Lung (tissue), 11 donors: ENCODE measurements at regions not wholly inside any gene's neighbourhood (a gene's known extent, or its start where the extent isn't known, plus 50 kb on each side); places are given as distances from the start of the nearest gene placed in this dataset.

Experiments
- ATAC-seq: fragments of 200-7000 bp; cut with Tn5 transposase; one replicate; pipeline ENCODE4 v1.9.1; 2020; ENCODE audit warnings: moderate number of reproducible peaks; ENCODE audit not compliant: insufficient read depth, low FRiP score
- DNase-seq, 3 donors: peaks; one replicate each; pipeline ENCODE4 v3.0.0-alpha.2; 2013 to 2017
- H3K27ac ChIP-seq, 2 donors: one replicate each; pipeline ENCODE4 v1.5.1; 2013; ENCODE audit warnings: mild to moderate bottlenecking in 2 of 2, moderate library complexity in 2 of 2, control low read depth in 1 of 2, inconsistent platforms in 1 of 2, low read depth in 1 of 2, low read length in 1 of 2
- H3K27me3 ChIP-seq, 3 donors: one replicate each; pipeline ENCODE4 v1.5.1; 2013; ENCODE audit warnings: low read length in 2 of 3; ENCODE audit not compliant: control insufficient read depth in 3 of 3, insufficient read depth in 3 of 3
- H3K36me3 ChIP-seq, 4 donors: one replicate each; pipeline ENCODE4 v1.5.1; 2013; ENCODE audit warnings: low read length in 4 of 4, mild to moderate bottlenecking in 1 of 4, moderate library complexity in 1 of 4; ENCODE audit not compliant: control insufficient read depth in 4 of 4, insufficient read depth in 4 of 4
- H3K4me1 ChIP-seq, 5 donors: one replicate each; pipeline ENCODE4 v1.5.1; 2013; ENCODE audit warnings: low read length in 5 of 5, mild to moderate bottlenecking in 2 of 5, moderate library complexity in 1 of 5; ENCODE audit not compliant: control insufficient read depth in 5 of 5, insufficient read depth in 5 of 5
- H3K4me3 ChIP-seq: one replicate; pipeline ENCODE4 v1.5.1; 2013; ENCODE audit warnings: mild to moderate bottlenecking, control low read depth, moderate library complexity
- H3K9ac ChIP-seq, 2 donors: one replicate each; pipeline ENCODE4 v1.5.1; 2013; ENCODE audit warnings: low read length in 2 of 2, control low read depth in 1 of 2; ENCODE audit not compliant: insufficient read depth in 1 of 2
- H3K9me3 ChIP-seq, 4 donors: one replicate each; pipeline ENCODE4 v1.5.1; 2013; ENCODE audit warnings: low read length in 3 of 4, mild to moderate bottlenecking in 1 of 4, moderate library complexity in 1 of 4; ENCODE audit not compliant: control insufficient read depth in 4 of 4, insufficient read depth in 3 of 4
- WGBS, 2 donors: extraction: QIAGEN DNeasy Blood & Tissue Kit; methylation state at CpG; one replicate each; pipeline ENCODE4 v1.1.7; 2013; 5-methylcytosine and 5-hydroxymethylcytosine counted together
- TF ChIP-seq, protein P1 (sequence below): IDR thresholded peaks from 2 replicates; pipeline ENCODE4 v1.5.1; 2012; ENCODE audit warnings: mild to moderate bottlenecking; ENCODE audit errors: control extremely low read depth, extremely low read depth
- donor health status: control.
- donor health status: control.
- donor health status: Bipolar disorder and iron deficiency.
- donor health status: healthy.
- donor health status: DM: yes; HTN: yes; CAD: no.

- H3K9me3 ChIP-seq, result no peaks in the 10 kb centered on the region
- no peak overlapping the region for H3K9ac ChIP-seq
- no peak overlapping the region for H3K27ac ChIP-seq
- H3K36me3 ChIP-seq, result no peaks in the 10 kb centered on the region
- ATAC-seq (no peak), DNase-seq (no peak)
- no peak overlapping the region for H3K4me3 ChIP-seq
- WGBS, 2 donors, result 89 to 90% methylated on average over 3 of the region's 3 CpGs
- H3K27me3 ChIP-seq, result no peaks in the 10 kb centered on the region
- H3K4me1 ChIP-seq, result no peaks in the 10 kb centered on the region
- TF ChIP-seq, protein P1, sequence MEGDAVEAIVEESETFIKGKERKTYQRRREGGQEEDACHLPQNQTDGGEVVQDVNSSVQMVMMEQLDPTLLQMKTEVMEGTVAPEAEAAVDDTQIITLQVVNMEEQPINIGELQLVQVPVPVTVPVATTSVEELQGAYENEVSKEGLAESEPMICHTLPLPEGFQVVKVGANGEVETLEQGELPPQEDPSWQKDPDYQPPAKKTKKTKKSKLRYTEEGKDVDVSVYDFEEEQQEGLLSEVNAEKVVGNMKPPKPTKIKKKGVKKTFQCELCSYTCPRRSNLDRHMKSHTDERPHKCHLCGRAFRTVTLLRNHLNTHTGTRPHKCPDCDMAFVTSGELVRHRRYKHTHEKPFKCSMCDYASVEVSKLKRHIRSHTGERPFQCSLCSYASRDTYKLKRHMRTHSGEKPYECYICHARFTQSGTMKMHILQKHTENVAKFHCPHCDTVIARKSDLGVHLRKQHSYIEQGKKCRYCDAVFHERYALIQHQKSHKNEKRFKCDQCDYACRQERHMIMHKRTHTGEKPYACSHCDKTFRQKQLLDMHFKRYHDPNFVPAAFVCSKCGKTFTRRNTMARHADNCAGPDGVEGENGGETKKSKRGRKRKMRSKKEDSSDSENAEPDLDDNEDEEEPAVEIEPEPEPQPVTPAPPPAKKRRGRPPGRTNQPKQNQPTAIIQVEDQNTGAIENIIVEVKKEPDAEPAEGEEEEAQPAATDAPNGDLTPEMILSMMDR, result no peak
Measured at GRCh38 chr3:6504834-6505233, 356.1 kb upstream of the GRM7 start.

DNA sequence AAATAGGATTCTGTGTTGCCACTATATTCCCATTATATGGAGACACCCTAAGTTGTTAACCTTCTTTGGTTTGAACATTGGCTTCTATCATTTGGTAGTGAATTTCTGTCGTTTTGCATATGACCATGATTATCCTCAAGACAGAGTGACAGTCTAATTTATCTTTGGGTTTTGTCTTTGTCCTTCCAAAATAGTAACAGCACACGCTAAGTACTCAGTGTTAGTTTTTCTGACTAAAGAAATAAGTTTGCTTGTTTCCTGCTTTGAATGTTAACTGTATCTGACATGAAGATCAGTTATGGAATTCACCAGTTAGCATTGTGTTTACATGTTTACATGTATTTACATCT lies 352.5 kb upstream of the GRM7 start:
- Histone ChIP-seq H3K4me3 (no peak overlapping the region), H3K9me3 (no peaks in the 10 kb centered on the region), H3K27ac (no peak overlapping the region), H3K36me3 (no peaks in the 10 kb centered on the region), H3K9ac (no peak overlapping the region), H3K27me3 (no peaks in the 10 kb centered on the region), H3K4me1 (no peaks in the 10 kb centered on the region)
- WGBS, 2 donors, result 69 to 82% methylated on average over 2 of the region's 2 CpGs
- DNase-seq, result no peak
- ATAC-seq, result no peak
- TF ChIP-seq, protein P1, result no peak

DNA sequence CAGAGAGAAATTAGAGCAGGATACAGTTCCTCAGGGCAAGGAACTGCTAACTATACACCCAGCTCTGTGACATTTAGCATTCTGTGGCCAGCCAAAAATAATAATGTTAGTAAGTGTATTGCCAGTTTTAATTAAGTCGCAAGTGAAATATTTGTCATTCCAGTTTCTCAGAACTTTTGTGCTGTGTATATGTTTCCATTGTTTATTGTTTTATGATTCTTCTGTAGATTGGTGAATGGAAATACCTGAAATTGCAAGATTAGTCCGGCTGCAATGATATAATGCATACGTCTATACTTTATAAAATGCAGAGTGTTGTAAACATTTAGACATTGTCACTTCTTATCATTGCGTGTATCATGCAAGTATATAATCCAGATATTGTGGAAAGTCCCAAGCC lies 351.3 kb upstream of the GRM7 start:
- WGBS, 2 donors, result 76 to 78% methylated on average over 4 of the region's 4 CpGs

DNA sequence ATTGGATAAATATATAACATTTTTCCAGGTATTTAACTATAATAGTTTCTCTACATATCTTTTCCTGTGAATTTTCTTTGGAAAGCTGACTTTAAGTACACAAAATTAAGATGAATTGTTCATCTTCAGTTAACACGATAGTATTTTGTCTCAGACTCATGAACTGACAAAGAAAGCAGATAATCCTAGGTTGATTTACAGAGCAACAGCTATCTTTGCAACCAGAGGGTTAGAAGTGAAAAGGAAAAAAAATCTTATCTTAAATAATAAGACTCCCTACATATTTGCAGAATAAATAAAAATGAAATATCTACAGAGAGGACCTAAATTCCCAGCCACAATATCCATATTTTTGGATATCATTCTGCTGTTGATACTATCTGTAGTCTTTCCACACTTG lies 350.2 kb upstream of the GRM7 start:
- H3K27ac ChIP-seq, result no peak overlapping the region
- no peak overlapping the region for H3K4me3 ChIP-seq
- TF ChIP-seq, protein P1, result no peak
- H3K4me1 ChIP-seq, result peaks cover 0 to 1% (median 0%) of the 10 kb centered on the region in 5 donors
- no peak overlapping the region for H3K9ac ChIP-seq
- H3K36me3 ChIP-seq, result no peaks in the 10 kb centered on the region
- no peak for ATAC-seq
- 73 to 89% methylated on average over 1 of the region's 1 CpG for WGBS, 2 donors
- no peaks in the 10 kb centered on the region for H3K9me3 ChIP-seq
- no peak for DNase-seq
- H3K27me3 ChIP-seq, result no peaks in the 10 kb centered on the region

More for the DNA sequence above, 351.3 kb upstream of the GRM7 start:
- Histone ChIP-seq H3K36me3 (no peaks in the 10 kb centered on the region), H3K27ac (no peak overlapping the region), H3K4me1 (no peaks in the 10 kb centered on the region), H3K27me3 (no peaks in the 10 kb centered on the region), H3K4me3 (no peak overlapping the region), H3K9ac (no peak overlapping the region), H3K9me3 (no peaks in the 10 kb centered on the region)
- no peak for DNase-seq
- TF ChIP-seq, protein P1, result no peak
- no peak for ATAC-seq
